ENCODE measurements at regions not wholly inside any gene's neighbourhood (a gene's known extent, or its start where the extent isn't known, plus 50 kb on each side); places are given as distances from the start of the nearest gene placed in this dataset.

- TF ChIP-seq CTCF (conservative IDR thresholded peaks at IDR 0.05 in 1 of 2, IDR thresholded peaks at IDR 0.05 in 1 of 2; ENCODE audit: extremely low read depth in 1 of 2, insufficient read depth in 1 of 2, low read depth in 1 of 2, low read length in 2 of 2) (no peak), EZH2 (IDR thresholded peaks at IDR 0.05; ENCODE audit: borderline replicate concordance, low read length) (no peak)
Measured at GRCh38 chr9:134259708-134260107, 66.5 kb upstream of the RXRA start.
